CD4-positive, alpha-beta T cell treated with Interleukin-4 for 1 hour (primary cell): ENCODE measurements at regions not wholly inside any gene's neighbourhood (a gene's known extent, or its start where the extent isn't known, plus 50 kb on each side); places are given as distances from the start of the nearest gene placed in this dataset.

ENCODE experiments used
- DNase-seq, 2 donors: peaks; one replicate each; pipeline ENCODE4 v3.0.0-alpha.2; 2020 to 2022

GRCh38 chr4:153141238-153141637 is 63.0 kb upstream of the TRIM2 start:
- DNase-seq: no peak

- DNase-seq: peak; percentile 59 to 66
These were observed 61.4 kb upstream of the TRIM2 start for GRCh38 chr4:153142700-153143438.

DNA sequence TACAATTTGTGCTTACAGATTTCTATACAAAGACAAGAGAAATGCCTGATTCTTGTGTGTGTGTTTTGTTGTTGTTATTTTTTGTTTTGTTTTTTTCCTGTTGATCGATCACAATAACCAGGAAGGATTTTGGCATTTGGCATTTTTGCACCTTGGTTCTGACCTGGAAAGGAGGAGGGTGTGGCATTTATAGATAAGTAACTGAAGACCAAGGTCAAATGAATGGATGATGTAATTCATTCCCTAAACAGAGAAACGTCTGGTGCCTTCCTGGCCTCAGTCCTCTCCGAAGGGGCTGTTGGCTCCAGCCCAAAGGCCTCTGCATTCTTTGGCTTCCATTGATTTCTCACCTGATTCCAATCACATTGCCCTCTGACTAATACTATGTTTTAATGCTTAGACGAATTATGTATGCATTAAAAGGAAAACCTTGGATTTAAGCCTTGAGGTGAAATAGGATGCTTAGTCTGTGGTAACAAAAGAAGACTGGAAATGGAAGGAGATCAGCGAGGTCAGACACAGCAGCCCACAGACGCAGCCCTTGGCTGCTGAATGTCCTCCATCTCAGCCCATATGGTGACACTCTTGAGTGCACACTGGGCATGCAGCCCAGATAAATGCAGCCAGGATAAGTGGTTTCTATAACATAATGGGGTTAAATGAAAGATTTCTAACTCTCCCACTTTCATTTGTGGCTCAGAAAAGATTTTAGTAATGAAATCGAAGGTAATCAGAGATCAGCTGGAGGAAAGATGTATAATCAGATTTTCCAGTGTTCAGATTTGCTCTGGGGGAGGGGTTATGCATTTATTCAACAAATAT is 60.5 kb upstream of the TRIM2 start:
- no peak for DNase-seq

GRCh38 chr4:153146031-153146430 is 58.2 kb upstream of the TRIM2 start:
- DNase-seq: no peak

GRCh38 chr4:153146961-153147360 is 57.3 kb upstream of the TRIM2 start:
- no peak for DNase-seq

DNA sequence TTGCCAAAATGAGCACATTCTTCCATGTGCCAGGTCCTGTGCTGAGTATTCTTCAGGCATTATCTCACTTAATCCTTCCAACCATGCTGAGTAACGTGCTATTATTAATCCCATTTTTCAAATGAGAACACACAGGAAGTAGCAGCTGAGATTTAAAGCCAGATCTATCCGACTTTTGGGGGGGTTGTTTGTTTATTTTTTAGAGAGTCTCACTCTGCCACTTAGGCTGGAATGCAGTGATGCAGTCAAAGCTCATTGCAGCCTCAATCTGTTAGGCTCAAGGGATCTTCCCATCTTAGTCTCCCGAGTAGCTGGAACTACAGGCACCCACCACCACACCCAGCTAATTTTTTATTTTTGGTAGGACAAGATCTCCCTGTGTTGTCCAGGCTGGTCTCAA is 55.5 kb upstream of the TRIM2 start:
- no peak for DNase-seq

- peak; percentile 49 to 65 for DNase-seq
These were observed 52.4 kb upstream of the TRIM2 start for GRCh38 chr4:153151535-153152455.

- peak; percentile 51 to 53 for DNase-seq
These were observed 51.5 kb upstream of the TRIM2 start for GRCh38 chr4:153152501-153153338.

DNA sequence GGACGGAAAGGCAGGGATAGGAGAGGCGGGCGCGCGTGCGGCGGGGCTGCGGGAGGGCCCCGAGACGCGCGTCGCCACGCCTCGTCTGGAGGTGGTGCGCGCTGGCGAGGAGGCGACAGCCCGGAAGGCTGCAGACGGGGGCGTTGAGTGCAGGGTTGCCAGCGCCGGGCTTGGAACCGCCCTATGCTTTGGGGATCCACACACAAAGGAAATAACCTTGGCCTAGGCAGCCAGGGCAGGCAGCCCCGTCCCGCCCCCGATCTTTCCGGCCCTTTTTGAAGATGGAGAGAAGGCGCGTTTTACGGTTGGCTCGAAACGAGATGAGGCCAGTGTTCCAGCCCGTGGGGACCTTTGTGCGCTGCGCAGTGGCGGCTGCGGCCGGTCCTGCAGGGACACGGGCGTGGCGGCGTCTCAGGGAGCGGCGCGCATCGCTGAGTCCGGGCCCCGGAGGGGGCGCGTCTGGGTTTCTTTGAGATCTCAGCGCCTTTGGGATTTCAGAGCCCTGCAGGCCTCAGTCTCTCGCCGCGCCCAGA is 50.8 kb upstream of the TRIM2 start:
- DNase-seq: peak; percentile 54 to 73

GRCh38 chr4:153154007-153154975 is 50.0 kb upstream of the TRIM2 start:
- DNase-seq: peak in 1 of 2 donors; percentile 28
